DND-41 (cell line): ENCODE measurements at regions not wholly inside any gene's neighbourhood (a gene's known extent, or its start where the extent isn't known, plus 50 kb on each side); places are given as distances from the start of the nearest gene placed in this dataset.

Source experiments
- ATAC-seq: fragments of 200-7000 bp; cut with Tn5 transposase; 3 replicates; pipeline ENCODE4 v1.9.1; 2021; ENCODE audit warnings: low read depth; ENCODE audit not compliant: insufficient read depth
- DNase-seq: peaks from one replicate; pipeline ENCODE4 v3.0.0-alpha.2; 2020
- H2AFZ ChIP-seq: 2 replicates; pipeline ENCODE4 v1.6.0; 2012; ENCODE audit warnings: low read depth, low read length
- H3K27ac ChIP-seq: 2 replicates; pipeline ENCODE4 v1.5.1; 2012; ENCODE audit warnings: low read length, inconsistent platforms
- H3K27me3 ChIP-seq: fragments of 200-600 bp; sonication (generic); 2 replicates; pipeline ENCODE4 v1.6.0; 2012; ENCODE audit warnings: low read length, mild to moderate bottlenecking, inconsistent platforms; ENCODE audit not compliant: insufficient read depth, poor library complexity
- H3K36me3 ChIP-seq: 2 replicates; pipeline ENCODE4 v1.5.1; 2012; ENCODE audit warnings: low read length, inconsistent platforms; ENCODE audit not compliant: insufficient read depth
- H3K4me1 ChIP-seq: 2 replicates; pipeline ENCODE4 v1.5.1; 2012; ENCODE audit warnings: mild to moderate bottlenecking, low read length; ENCODE audit not compliant: insufficient read depth
- H3K4me2 ChIP-seq: 2 replicates; pipeline ENCODE4 v1.6.0; 2012; ENCODE audit warnings: mild to moderate bottlenecking, moderate library complexity, low read length, inconsistent platforms; ENCODE audit not compliant: insufficient read depth
- H3K4me3 ChIP-seq, 2 experiments: fragments of 200-600 bp in 1 of 2; shearing (Covaris generic) in 1 of 2; 2 replicates each; pipeline ENCODE4 v1.5.1; 2012 to 2016; ENCODE audit warnings: inconsistent platforms in 2 of 2, low read length in 2 of 2, mild to moderate bottlenecking in 2 of 2, low read depth in 1 of 2, moderate library complexity in 1 of 2
- H3K79me2 ChIP-seq: 2 replicates; pipeline ENCODE4 v1.6.0; 2012; ENCODE audit warnings: low read length, inconsistent platforms; ENCODE audit not compliant: insufficient read depth
- H3K9ac ChIP-seq: 2 replicates; pipeline ENCODE4 v1.6.0; 2012; ENCODE audit warnings: low read depth, mild to moderate bottlenecking, inconsistent platforms, low read length, moderate library complexity
- H3K9me3 ChIP-seq: 2 replicates; pipeline ENCODE4 v1.5.1; 2012; ENCODE audit warnings: low read length, moderate library complexity, mild to moderate bottlenecking, inconsistent platforms; ENCODE audit not compliant: insufficient read depth, severe bottlenecking
- H4K20me1 ChIP-seq: 2 replicates; pipeline ENCODE4 v1.6.0; 2012; ENCODE audit warnings: low read length; ENCODE audit not compliant: insufficient read depth
- CTCF ChIP-seq: IDR thresholded peaks from 2 replicates; pipeline ENCODE4 v1.5.1; 2012; ENCODE audit warnings: borderline replicate concordance, low read length, moderate library complexity, mild to moderate bottlenecking; ENCODE audit not compliant: poor library complexity, severe bottlenecking; ENCODE audit errors: extremely low read depth
- EZH2 ChIP-seq: IDR thresholded peaks from 3 replicates; pipeline ENCODE4 v1.6.1; 2012; ENCODE audit warnings: borderline replicate concordance, low read depth, mild to moderate bottlenecking, moderate library complexity, low read length, inconsistent platforms; ENCODE audit not compliant: severe bottlenecking

GRCh38 chr6:14506656-14507246, 389.2 kb downstream of the CD83 start:
- H3K9me3 ChIP-seq = no peaks in the 10 kb centered on the region
- H3K79me2 ChIP-seq = no peaks in the 10 kb centered on the region
- no peak for TF ChIP-seq CTCF
- H3K27ac ChIP-seq = no peak overlapping the region
- H3K27me3 ChIP-seq = no peaks in the 10 kb centered on the region
- no peak overlapping the region for H3K4me2 ChIP-seq
- H3K4me1 ChIP-seq = no peaks in the 10 kb centered on the region
- H3K9ac ChIP-seq = no peak overlapping the region
- no peaks in the 10 kb centered on the region for H4K20me1 ChIP-seq
- no peaks in the 10 kb centered on the region for H3K36me3 ChIP-seq
- H2AFZ ChIP-seq = no peak overlapping the region
- ATAC-seq (no peak), DNase-seq (no peak)
- H3K4me3 ChIP-seq = no peak overlapping the region

GRCh38 chr6:14509120-14509519, 391.5 kb downstream of the CD83 start:
- no peak for DNase-seq
- Histone ChIP-seq H2AFZ (no peak overlapping the region), H3K9ac (no peak overlapping the region), H3K4me1 (peaks cover 13% of the 10 kb centered on the region), H3K79me2 (no peaks in the 10 kb centered on the region), H3K9me3 (no peaks in the 10 kb centered on the region), H3K27ac (no peak overlapping the region), H3K27me3 (no peaks in the 10 kb centered on the region), H3K4me2 (no peak overlapping the region), H3K36me3 (no peaks in the 10 kb centered on the region), H4K20me1 (no peaks in the 10 kb centered on the region), H3K4me3 (no peak overlapping the region)
- ATAC-seq = no peak
- TF ChIP-seq CTCF (no peak), EZH2 (no peak)

- Histone ChIP-seq H3K27me3 (no peaks in the 10 kb centered on the region), H2AFZ (no peak overlapping the region), H3K36me3 (no peaks in the 10 kb centered on the region), H3K27ac (no peak overlapping the region), H3K9me3 (no peaks in the 10 kb centered on the region), H3K4me2 (no peak overlapping the region), H3K79me2 (no peaks in the 10 kb centered on the region), H4K20me1 (no peaks in the 10 kb centered on the region), H3K4me3 (no peak overlapping the region), H3K4me1 (peaks cover 15% of the 10 kb centered on the region), H3K9ac (no peak overlapping the region)
- TF ChIP-seq EZH2 (no peak), CTCF (no peak)
- DNase-seq (no peak), ATAC-seq (no peak)
Observed at GRCh38 chr6:14510038-14510437, 392.5 kb downstream of the CD83 start.

- DNase-seq = no peak
Observed at GRCh38 chr6:14511061-14511586, 393.6 kb downstream of the CD83 start.

More at GRCh38 chr6:14511061-14511586, 393.6 kb downstream of the CD83 start:
- no peak overlapping the region for H3K4me3 ChIP-seq
- H3K9ac ChIP-seq = no peak overlapping the region
- H3K9me3 ChIP-seq = no peaks in the 10 kb centered on the region
- H4K20me1 ChIP-seq = no peaks in the 10 kb centered on the region
- H3K79me2 ChIP-seq = no peaks in the 10 kb centered on the region
- H2AFZ ChIP-seq = no peak overlapping the region
- H3K4me2 ChIP-seq = no peak overlapping the region
- TF ChIP-seq EZH2 (no peak), CTCF (no peak)
- no peaks in the 10 kb centered on the region for H3K36me3 ChIP-seq
- no peak overlapping the region for H3K27ac ChIP-seq
- peaks cover 15% of the 10 kb centered on the region for H3K4me1 ChIP-seq
- no peak for ATAC-seq
- H3K27me3 ChIP-seq = no peaks in the 10 kb centered on the region
